ENCODE measurements at regions not wholly inside any gene's neighbourhood (a gene's known extent, or its start where the extent isn't known, plus 50 kb on each side); places are given as distances from the start of the nearest gene placed in this dataset.
"Not testable (repeated sequence)": the region's sequence is repeated elsewhere in the genome, so short reads cannot be mapped to it uniquely, and the experiment has no call there.

DNA sequence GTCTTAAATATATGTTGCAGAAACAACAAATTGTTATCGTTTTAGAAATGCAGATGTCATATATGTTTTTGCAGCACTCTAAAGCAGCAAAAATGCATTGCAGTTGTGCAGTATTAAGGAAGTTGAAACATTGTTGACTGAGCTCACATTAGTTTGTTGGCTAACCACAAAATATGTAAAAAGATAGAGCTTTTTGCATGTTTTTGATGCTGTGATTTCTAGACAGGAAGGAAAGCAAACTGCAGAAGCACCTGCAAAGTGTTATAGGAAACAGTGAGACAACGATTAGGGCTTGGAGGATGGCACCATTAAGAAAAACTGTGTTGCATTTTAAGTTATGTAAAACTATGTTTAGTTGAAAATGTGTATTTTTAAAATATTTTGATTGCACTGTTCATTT is 366.7 kb downstream of the SRGAP2C start:
- not testable (repeated sequence) for H3K27ac ChIP-seq (ENCODE audit: low read depth, low read length); H3K4me3 ChIP-seq (ENCODE audit: low read length); H3K9ac ChIP-seq (ENCODE audit: low read length); H3K27me3 ChIP-seq (ENCODE audit: control insufficient read depth, insufficient read depth, low read length); H3K36me3 ChIP-seq (ENCODE audit: control insufficient read depth, insufficient read depth, low read length); H3K4me1 ChIP-seq (ENCODE audit: control insufficient read depth, insufficient read depth, low read length)

DNA sequence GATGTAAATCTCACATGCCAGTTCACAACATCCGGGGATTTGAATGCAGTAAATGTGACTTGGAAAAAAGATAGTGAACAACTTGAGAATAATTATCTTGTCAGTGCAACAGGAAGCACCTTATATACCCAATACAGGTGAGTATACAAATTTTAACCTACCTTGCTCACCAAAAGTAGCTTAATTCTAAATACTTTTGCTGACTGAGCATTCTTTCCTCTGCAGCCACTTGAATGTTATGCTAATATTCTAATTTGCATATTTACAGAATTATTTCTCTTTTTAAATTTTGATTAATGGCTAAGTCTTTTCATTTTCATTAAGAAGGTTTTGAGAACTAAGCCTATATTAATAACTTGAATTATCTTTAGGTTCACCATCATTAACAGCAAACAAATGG is 371.8 kb downstream of the SRGAP2C start:
- H3K9ac ChIP-seq (ENCODE audit: low read length); H3K4me1 ChIP-seq (ENCODE audit: control insufficient read depth, insufficient read depth, low read length); H3K27me3 ChIP-seq (ENCODE audit: control insufficient read depth, insufficient read depth, low read length); H3K4me3 ChIP-seq (ENCODE audit: low read length); H3K27ac ChIP-seq (ENCODE audit: low read depth, low read length); H3K36me3 ChIP-seq (ENCODE audit: control insufficient read depth, insufficient read depth, low read length): not testable (repeated sequence)

GRCh38 chr1:121558034-121558433 is 373.3 kb downstream of the SRGAP2C start:
- H3K4me1 ChIP-seq (ENCODE audit: control insufficient read depth, insufficient read depth, low read length); H3K27ac ChIP-seq (ENCODE audit: low read depth, low read length): not testable (repeated sequence)

DNA sequence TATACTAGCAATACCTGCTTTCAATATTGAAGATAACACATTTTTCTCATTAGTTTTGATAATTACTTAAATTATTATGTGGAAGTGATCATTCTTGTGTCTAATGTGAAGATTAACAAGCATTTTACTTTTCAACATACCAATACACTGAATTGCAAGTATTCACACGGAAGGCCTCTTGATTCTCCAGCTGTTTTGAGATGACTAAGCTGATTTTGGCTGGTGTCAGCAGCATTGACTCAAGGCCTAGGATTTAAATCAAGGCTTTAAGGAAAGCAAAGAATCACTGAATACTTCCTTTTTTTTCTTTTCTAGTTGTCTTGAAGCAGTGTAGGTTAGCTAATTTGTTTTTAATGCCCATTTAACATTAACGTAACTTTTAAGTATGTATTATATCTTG is 373.7 kb downstream of the SRGAP2C start:
- Histone ChIP-seq H3K4me3 (ENCODE audit: low read length) (no peak overlapping the region), H3K27me3 (ENCODE audit: control insufficient read depth, insufficient read depth, low read length) (no peaks in the 10 kb centered on the region), H3K9ac (ENCODE audit: low read length) (no peak overlapping the region), H3K4me1 (ENCODE audit: control insufficient read depth, insufficient read depth, low read length) (no peaks in the 10 kb centered on the region), H3K27ac (ENCODE audit: low read depth, low read length) (no peak overlapping the region), H3K36me3 (ENCODE audit: control insufficient read depth, insufficient read depth, low read length) (no peaks in the 10 kb centered on the region)

More at GRCh38 chr1:121558034-121558433, 373.3 kb downstream of the SRGAP2C start:
- H3K36me3 ChIP-seq (ENCODE audit: control insufficient read depth, insufficient read depth, low read length); H3K27me3 ChIP-seq (ENCODE audit: control insufficient read depth, insufficient read depth, low read length); H3K9ac ChIP-seq (ENCODE audit: low read length); H3K4me3 ChIP-seq (ENCODE audit: low read length): not testable (repeated sequence)

DNA sequence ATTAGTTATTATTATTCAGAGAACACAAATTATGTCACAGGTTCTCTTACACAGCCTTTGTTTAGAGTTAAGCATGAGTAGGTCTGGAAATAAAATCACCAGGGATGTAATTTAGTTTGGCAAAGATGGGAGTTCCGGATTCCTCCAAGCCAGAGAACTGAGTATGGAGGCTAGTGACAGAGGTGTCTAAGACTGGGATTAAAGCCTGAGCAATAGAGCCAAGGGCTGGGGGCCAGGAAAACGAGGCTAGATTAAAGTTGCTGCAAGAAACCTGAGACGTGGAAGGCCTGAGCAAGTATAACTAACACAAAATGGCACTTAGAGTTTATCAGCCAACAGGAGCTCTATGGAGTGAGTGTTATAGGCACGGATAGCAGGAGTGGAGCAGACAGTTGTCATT is 381.6 kb downstream of the SRGAP2C start:
- no peak overlapping the region for H3K27ac ChIP-seq (ENCODE audit: low read depth, low read length)
- H3K4me1 ChIP-seq (ENCODE audit: control insufficient read depth, insufficient read depth, low read length) = no peaks in the 10 kb centered on the region
- H3K36me3 ChIP-seq (ENCODE audit: control insufficient read depth, insufficient read depth, low read length) = no peaks in the 10 kb centered on the region
- H3K27me3 ChIP-seq (ENCODE audit: control insufficient read depth, insufficient read depth, low read length) = no peaks in the 10 kb centered on the region
- H3K4me3 ChIP-seq (ENCODE audit: low read length) = no peak overlapping the region
- no peak overlapping the region for H3K9ac ChIP-seq (ENCODE audit: low read length)

- no peak overlapping the region for H3K27ac ChIP-seq (ENCODE audit: low read depth, low read length)
- H3K36me3 ChIP-seq (ENCODE audit: control insufficient read depth, insufficient read depth, low read length) = no peaks in the 10 kb centered on the region
- no peaks in the 10 kb centered on the region for H3K4me1 ChIP-seq (ENCODE audit: control insufficient read depth, insufficient read depth, low read length)
- H3K9ac ChIP-seq (ENCODE audit: low read length) = no peak overlapping the region
- no peak overlapping the region for H3K4me3 ChIP-seq (ENCODE audit: low read length)
- H3K27me3 ChIP-seq (ENCODE audit: control insufficient read depth, insufficient read depth, low read length) = no peaks in the 10 kb centered on the region
These were observed 384.7 kb downstream of the SRGAP2C start for GRCh38 chr1:121569428-121569827.

GRCh38 chr1:121573881-121574504 is 389.2 kb downstream of the SRGAP2C start:
- not testable (repeated sequence) for H3K27me3 ChIP-seq (ENCODE audit: control insufficient read depth, insufficient read depth, low read length); H3K36me3 ChIP-seq (ENCODE audit: control insufficient read depth, insufficient read depth, low read length); H3K27ac ChIP-seq (ENCODE audit: low read depth, low read length); H3K4me3 ChIP-seq (ENCODE audit: low read length); H3K4me1 ChIP-seq (ENCODE audit: control insufficient read depth, insufficient read depth, low read length); H3K9ac ChIP-seq (ENCODE audit: low read length)

DNA sequence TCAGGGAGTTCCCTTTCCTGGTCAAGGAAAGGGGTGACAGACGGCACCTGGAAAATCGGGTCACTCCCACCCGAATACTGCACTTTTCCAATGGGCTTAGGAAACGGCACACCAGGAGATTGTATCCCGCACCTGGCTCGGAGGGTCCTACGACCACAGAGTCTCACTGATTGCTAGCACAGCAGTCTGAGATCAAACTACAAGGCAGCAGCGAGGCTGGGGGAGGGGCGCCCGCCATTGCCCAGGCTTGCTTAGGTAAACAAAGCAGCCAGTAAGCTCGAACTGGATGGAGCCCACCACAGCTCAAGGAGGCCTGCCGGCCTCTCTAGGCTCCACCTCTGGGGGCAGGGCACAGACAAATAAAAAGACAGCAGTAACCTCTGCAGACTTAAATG is 389.7 kb downstream of the SRGAP2C start:
- not testable (repeated sequence) for H3K9ac ChIP-seq (ENCODE audit: low read length); H3K27me3 ChIP-seq (ENCODE audit: control insufficient read depth, insufficient read depth, low read length); H3K4me3 ChIP-seq (ENCODE audit: low read length); H3K36me3 ChIP-seq (ENCODE audit: control insufficient read depth, insufficient read depth, low read length); H3K4me1 ChIP-seq (ENCODE audit: control insufficient read depth, insufficient read depth, low read length); H3K27ac ChIP-seq (ENCODE audit: low read depth, low read length)

DNA sequence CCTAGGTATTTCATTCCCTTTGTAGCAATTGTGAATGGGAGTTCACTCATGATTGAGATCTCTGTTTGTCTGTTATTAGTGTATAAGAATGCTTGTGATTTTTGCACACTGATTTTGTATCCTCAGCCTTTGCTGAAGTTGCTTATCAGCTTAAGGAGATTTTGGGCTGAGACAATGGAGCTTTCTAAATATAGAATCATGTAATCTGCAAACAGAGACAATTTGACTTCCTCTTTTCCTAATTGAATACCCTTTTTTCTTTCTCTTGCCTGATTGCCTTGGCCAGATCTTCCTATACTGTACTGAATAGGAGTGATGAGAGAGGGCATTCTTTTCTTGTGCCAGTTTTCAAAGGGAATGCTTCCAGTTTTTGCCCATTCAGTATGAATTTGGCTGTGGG is 398.1 kb downstream of the SRGAP2C start:
- H3K4me1 ChIP-seq (ENCODE audit: control insufficient read depth, insufficient read depth, low read length); H3K27me3 ChIP-seq (ENCODE audit: control insufficient read depth, insufficient read depth, low read length); H3K4me3 ChIP-seq (ENCODE audit: low read length); H3K36me3 ChIP-seq (ENCODE audit: control insufficient read depth, insufficient read depth, low read length); H3K9ac ChIP-seq (ENCODE audit: low read length); H3K27ac ChIP-seq (ENCODE audit: low read depth, low read length): not testable (repeated sequence)

DNA sequence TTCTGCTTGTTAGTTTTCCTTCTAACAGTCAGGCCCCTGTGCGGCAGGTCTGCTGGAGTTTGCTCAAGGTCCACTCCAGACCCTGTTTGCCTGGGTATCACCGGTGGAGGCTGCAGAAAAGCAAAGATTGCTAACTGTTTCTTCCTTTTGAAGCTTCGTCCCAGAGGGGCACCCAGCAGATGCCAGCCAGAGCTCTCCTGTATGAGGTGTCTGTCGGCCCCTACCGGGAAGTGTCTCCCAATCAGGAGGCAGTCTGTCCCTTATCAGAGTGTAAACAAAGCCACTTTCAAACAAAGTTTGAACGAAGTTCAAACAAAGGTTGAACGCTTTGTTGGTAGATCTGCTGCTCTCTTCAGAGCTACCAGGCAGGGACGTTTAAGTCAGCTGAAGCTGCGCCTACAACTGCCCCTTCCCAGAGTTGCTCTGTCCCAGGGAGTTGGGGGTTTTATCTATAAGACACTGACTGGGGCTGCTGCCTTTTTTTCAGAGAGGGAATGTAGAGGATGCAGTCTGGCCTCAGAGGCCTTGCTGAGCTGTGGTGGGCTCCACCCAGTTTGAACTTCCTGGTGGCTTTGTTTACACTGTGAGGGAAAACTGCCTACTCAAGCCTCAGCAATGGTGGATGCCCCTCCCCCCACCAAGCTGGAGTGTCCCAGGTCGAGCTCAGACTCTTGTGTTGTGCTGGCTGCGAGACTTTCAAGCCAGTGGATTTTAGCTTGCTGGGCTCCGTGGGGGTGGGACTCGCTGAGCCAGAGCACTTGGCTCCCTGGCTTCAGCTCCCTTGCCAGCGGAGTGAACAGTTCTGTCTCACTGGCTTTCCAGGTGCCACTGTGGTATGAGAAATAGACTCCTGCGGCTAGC is 401.8 kb downstream of the SRGAP2C start:
- H3K27ac ChIP-seq (ENCODE audit: low read depth, low read length) = no peak overlapping the region
- H3K27me3 ChIP-seq (ENCODE audit: control insufficient read depth, insufficient read depth, low read length) = no peaks in the 10 kb centered on the region
- no peak overlapping the region for H3K4me3 ChIP-seq (ENCODE audit: low read length)
- H3K9ac ChIP-seq (ENCODE audit: low read length) = no peak overlapping the region
- H3K4me1 ChIP-seq (ENCODE audit: control insufficient read depth, insufficient read depth, low read length) = no peaks in the 10 kb centered on the region
- no peaks in the 10 kb centered on the region for H3K36me3 ChIP-seq (ENCODE audit: control insufficient read depth, insufficient read depth, low read length)

DNA sequence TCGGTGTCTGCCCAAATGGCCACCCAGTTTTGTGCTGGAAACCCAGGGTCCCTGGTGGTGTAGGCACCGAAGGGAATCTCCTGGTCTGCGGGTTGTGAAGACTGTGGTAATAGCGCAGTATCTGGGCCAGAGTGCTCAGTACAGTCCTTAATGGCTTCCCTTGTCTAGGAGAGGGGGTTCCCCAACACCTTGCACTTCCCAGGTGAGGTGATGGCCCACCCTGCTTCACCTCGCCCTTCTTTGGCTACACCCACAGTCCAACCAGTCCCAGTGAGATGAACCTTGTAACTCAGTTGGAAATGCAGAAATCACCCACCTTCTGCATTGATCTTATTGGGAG is 402.4 kb downstream of the SRGAP2C start:
- Histone ChIP-seq H3K27me3 (ENCODE audit: control insufficient read depth, insufficient read depth, low read length) (no peaks in the 10 kb centered on the region), H3K4me1 (ENCODE audit: control insufficient read depth, insufficient read depth, low read length) (no peaks in the 10 kb centered on the region), H3K36me3 (ENCODE audit: control insufficient read depth, insufficient read depth, low read length) (no peaks in the 10 kb centered on the region), H3K9ac (ENCODE audit: low read length) (no peak overlapping the region), H3K27ac (ENCODE audit: low read depth, low read length) (no peak overlapping the region), H3K4me3 (ENCODE audit: low read length) (no peak overlapping the region)

GRCh38 chr1:121587777-121588176 is 403.0 kb downstream of the SRGAP2C start:
- H3K4me3 ChIP-seq (ENCODE audit: low read length) = no peak overlapping the region
- no peak overlapping the region for H3K27ac ChIP-seq (ENCODE audit: low read depth, low read length)
- H3K27me3 ChIP-seq (ENCODE audit: control insufficient read depth, insufficient read depth, low read length) = no peaks in the 10 kb centered on the region
- H3K36me3 ChIP-seq (ENCODE audit: control insufficient read depth, insufficient read depth, low read length) = no peaks in the 10 kb centered on the region
- H3K4me1 ChIP-seq (ENCODE audit: control insufficient read depth, insufficient read depth, low read length) = no peaks in the 10 kb centered on the region
- no peak overlapping the region for H3K9ac ChIP-seq (ENCODE audit: low read length)

DNA sequence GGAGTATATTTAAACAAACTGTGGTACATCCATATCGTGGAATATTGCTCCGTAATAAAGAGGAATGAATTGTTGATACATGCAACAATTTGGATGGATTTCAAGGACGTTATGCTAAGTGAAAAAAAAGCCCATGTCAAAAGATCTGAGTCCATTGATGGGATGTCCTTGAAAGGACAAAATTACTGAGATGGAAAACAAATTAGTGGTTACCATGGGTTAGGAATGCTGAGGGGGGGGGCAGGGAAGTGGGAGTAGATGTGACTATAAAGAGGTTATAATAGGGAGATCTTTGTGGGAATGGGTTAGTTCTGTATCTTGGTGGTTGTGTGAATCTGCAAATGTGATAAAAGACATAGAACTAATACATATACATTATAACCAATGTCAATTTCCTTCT is 409.3 kb downstream of the SRGAP2C start:
- Histone ChIP-seq H3K27ac (ENCODE audit: low read depth, low read length) (no peak overlapping the region), H3K9ac (ENCODE audit: low read length) (no peak overlapping the region), H3K36me3 (ENCODE audit: control insufficient read depth, insufficient read depth, low read length) (no peaks in the 10 kb centered on the region), H3K27me3 (ENCODE audit: control insufficient read depth, insufficient read depth, low read length) (no peaks in the 10 kb centered on the region), H3K4me1 (ENCODE audit: control insufficient read depth, insufficient read depth, low read length) (no peaks in the 10 kb centered on the region), H3K4me3 (ENCODE audit: low read length) (no peak overlapping the region)
